Epithelial cell of esophagus (primary cell): ENCODE measurements at regions not wholly inside any gene's neighbourhood (a gene's known extent, or its start where the extent isn't known, plus 50 kb on each side); places are given as distances from the start of the nearest gene placed in this dataset.

Experiments
- DNase-seq: peaks from one replicate; pipeline ENCODE4 v3.0.0; 2010; ENCODE audit warnings: low read depth
- H3K4me3 ChIP-seq: 2 replicates; pipeline ENCODE4 v1.5.1; 2011; ENCODE audit warnings: mild to moderate bottlenecking, low read length, control low read depth
- CTCF ChIP-seq: IDR thresholded peaks from 2 replicates; pipeline ENCODE4 v1.5.1; 2011; ENCODE audit warnings: low read depth, mild to moderate bottlenecking, low read length, control low read depth, inconsistent platforms; ENCODE audit not compliant: insufficient read depth; ENCODE audit errors: missing control alignments

- peak; percentile 39 for DNase-seq
- no peak overlapping the region for H3K4me3 ChIP-seq
- no peak for TF ChIP-seq CTCF
Measured at GRCh38 chr18:22829781-22830180, 103.3 kb upstream of the RBBP8 start.

- DNase-seq: no peak
- H3K4me3 ChIP-seq: no peak overlapping the region
- no peak for TF ChIP-seq CTCF
Measured at GRCh38 chr18:22830511-22830910, 102.6 kb upstream of the RBBP8 start.

- H3K4me3 ChIP-seq: no peak overlapping the region
- DNase-seq: peak; percentile 90
- TF ChIP-seq CTCF: no peak
Measured at GRCh38 chr18:22831441-22831904, 101.7 kb upstream of the RBBP8 start.

GRCh38 chr18:22836932-22837331 lies 96.2 kb upstream of the RBBP8 start:
- DNase-seq: no peak
- no peak for TF ChIP-seq CTCF
- H3K4me3 ChIP-seq: no peak overlapping the region

- no peak for TF ChIP-seq CTCF
- DNase-seq: no peak
- H3K4me3 ChIP-seq: no peak overlapping the region
Measured at GRCh38 chr18:22838221-22838620, 94.9 kb upstream of the RBBP8 start.

GRCh38 chr18:22838639-22839277 lies 94.4 kb upstream of the RBBP8 start:
- H3K4me3 ChIP-seq: no peak overlapping the region
- DNase-seq: no peak
- no peak for TF ChIP-seq CTCF

- TF ChIP-seq CTCF: no peak
- no peak for DNase-seq
- H3K4me3 ChIP-seq: no peak overlapping the region
Measured at GRCh38 chr18:22839340-22839821, 93.7 kb upstream of the RBBP8 start.
